ENCODE measurements at regions not wholly inside any gene's neighbourhood (a gene's known extent, or its start where the extent isn't known, plus 50 kb on each side); places are given as distances from the start of the nearest gene placed in this dataset.

DNA sequence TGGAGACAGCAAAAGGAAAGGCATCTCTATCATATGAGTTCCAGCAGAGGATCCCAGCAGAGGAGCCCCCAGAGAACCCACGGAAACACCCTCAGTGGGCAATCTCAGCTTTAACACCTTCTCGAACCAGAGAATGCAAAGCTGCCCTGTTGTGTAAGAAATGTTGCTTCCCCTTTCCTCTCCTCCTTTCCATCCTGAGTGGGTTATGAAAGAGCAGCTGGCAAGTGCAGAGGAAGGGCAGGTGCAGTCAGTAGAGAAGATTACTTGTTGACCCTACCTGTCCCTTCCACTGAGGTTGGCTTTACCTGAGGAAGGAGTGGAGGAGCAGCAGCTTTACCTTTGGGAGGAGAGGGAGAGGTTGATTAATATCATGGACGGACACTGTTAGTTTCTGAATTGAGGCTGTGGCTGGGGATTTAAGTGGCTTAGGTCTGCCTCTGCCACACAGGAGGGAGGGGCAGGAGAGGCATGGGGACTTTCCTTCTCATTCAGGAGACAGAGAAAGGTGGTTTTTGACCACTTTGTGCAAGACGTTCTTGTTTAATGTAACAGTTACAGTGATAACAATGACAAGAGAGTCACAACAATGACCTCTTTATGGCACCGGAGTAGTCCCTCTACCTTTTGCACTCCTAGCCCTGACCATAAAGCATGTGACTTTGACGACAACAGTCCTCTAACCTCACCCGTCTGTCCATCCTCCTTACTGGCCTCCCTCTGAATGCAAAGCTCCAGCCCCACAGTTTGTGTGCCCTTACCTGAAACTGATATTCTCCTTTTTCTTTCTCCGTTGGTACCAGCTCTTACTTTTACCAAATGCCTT is 254.8 kb downstream of the NSG2 start:
- H3K4me3 ChIP-seq (ENCODE audit: low read depth, low read length) = no peak overlapping the region
- TF ChIP-seq MYC (IDR thresholded peaks at IDR 0.05; ENCODE audit: low read depth, low read length) = no peak
- TF ChIP-seq, protein P1, sequence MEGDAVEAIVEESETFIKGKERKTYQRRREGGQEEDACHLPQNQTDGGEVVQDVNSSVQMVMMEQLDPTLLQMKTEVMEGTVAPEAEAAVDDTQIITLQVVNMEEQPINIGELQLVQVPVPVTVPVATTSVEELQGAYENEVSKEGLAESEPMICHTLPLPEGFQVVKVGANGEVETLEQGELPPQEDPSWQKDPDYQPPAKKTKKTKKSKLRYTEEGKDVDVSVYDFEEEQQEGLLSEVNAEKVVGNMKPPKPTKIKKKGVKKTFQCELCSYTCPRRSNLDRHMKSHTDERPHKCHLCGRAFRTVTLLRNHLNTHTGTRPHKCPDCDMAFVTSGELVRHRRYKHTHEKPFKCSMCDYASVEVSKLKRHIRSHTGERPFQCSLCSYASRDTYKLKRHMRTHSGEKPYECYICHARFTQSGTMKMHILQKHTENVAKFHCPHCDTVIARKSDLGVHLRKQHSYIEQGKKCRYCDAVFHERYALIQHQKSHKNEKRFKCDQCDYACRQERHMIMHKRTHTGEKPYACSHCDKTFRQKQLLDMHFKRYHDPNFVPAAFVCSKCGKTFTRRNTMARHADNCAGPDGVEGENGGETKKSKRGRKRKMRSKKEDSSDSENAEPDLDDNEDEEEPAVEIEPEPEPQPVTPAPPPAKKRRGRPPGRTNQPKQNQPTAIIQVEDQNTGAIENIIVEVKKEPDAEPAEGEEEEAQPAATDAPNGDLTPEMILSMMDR (IDR thresholded peaks at IDR 0.05; ENCODE audit: low read depth, low read length) = no peak
- TF ChIP-seq, protein P2, sequence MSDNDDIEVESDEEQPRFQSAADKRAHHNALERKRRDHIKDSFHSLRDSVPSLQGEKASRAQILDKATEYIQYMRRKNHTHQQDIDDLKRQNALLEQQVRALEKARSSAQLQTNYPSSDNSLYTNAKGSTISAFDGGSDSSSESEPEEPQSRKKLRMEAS (IDR thresholded peaks at IDR 0.05; ENCODE audit: low read depth, low read length) = no peak
- TF ChIP-seq POLR2A (IDR thresholded peaks at IDR 0.05; ENCODE audit: extremely low read depth, insufficient read length) = no peak
- no peak for DNase-seq (ENCODE audit: low read depth)

DNA sequence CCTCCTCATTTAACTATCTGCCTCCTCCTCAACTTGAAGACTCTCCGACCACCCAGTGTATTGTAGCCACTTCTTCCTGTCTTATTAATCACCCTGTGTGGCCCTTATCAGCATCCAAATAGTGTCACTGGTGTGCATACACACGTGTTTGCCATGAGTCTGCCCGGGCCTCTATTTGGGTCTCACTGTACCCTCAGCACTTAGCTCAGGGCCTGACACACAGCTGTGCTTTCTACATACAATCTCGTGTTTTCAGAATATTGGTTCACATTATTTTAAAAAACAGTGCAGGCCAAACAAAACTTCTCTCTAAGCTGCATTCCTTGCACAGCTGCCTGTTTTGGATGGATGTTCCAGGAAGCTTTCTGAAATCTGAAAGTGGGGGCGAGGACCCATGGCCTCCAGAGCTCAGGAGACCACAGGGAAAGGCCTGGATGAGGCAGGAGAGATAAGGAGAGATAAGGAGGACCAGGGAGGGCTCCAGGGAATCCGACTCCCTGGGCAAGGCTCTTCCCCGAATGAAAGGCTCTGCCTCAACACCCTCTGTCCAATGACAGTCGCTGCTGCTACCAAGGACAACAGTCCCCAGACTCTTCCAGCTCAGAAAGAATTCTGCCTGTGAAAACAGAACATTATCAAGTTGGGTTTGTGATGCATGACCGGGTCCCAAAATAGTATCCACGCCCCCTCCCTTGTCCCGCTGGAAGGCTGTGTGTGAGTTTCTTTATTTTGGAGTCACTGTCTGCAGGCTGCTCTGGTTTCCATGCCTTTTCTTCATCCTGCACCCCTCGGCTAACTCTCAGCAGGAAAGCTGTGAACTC is 255.6 kb downstream of the NSG2 start:
- no peak overlapping the region for H3K4me3 ChIP-seq (ENCODE audit: low read depth, low read length)
- no peak for DNase-seq (ENCODE audit: low read depth)
- TF ChIP-seq, protein P2 (IDR thresholded peaks at IDR 0.05; ENCODE audit: low read depth, low read length) = no peak
- no peak for TF ChIP-seq MYC (IDR thresholded peaks at IDR 0.05; ENCODE audit: low read depth, low read length)
- TF ChIP-seq, protein P1 (IDR thresholded peaks at IDR 0.05; ENCODE audit: low read depth, low read length) = no peak
- TF ChIP-seq POLR2A (IDR thresholded peaks at IDR 0.05; ENCODE audit: extremely low read depth, insufficient read length) = no peak

DNA sequence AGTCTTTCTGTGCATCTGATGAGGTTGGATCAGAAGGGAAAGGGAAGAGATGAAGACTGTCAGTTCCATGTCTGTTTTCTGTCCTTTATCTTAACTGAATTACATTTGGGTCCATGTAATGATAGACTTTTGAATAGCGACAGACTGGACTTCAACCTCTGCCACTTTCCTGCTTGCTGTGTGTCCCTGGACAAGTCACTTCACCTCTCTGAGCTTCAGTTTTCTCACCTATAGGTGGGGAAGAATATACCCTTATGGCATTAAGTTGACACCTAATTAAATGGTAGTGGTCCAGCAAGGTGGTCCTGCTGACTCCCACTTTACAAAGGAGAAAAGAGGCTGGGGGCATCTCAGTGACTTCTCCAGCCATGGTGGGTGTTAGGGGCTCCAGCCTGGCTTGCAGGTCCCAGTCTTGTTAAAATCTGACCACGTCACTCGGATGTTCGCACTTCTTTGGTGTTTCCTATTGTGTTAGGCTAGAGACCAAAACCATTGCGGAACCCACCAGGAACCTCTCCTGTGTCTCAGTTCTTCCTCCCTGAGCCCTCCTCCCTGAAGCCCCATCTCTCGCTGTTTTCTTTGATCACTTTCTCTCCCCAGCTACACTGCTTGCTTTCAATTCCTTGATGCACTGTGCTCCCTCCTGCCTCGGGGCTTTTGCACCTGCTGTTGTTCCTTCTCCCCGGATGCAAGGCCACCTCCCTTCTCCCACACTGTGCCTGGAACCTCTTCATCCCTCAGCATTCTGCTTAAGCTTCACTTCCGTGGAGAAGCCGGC is 256.5 kb downstream of the NSG2 start:
- no peak for DNase-seq (ENCODE audit: low read depth)
- TF ChIP-seq POLR2A (IDR thresholded peaks at IDR 0.05; ENCODE audit: extremely low read depth, insufficient read length) (no peak), MYC (IDR thresholded peaks at IDR 0.05; ENCODE audit: low read depth, low read length) (no peak)
- TF ChIP-seq, protein P1 (IDR thresholded peaks at IDR 0.05; ENCODE audit: low read depth, low read length) = no peak
- TF ChIP-seq, protein P2 (IDR thresholded peaks at IDR 0.05; ENCODE audit: low read depth, low read length) = no peak
- H3K4me3 ChIP-seq (ENCODE audit: low read depth, low read length) = no peak overlapping the region

DNA sequence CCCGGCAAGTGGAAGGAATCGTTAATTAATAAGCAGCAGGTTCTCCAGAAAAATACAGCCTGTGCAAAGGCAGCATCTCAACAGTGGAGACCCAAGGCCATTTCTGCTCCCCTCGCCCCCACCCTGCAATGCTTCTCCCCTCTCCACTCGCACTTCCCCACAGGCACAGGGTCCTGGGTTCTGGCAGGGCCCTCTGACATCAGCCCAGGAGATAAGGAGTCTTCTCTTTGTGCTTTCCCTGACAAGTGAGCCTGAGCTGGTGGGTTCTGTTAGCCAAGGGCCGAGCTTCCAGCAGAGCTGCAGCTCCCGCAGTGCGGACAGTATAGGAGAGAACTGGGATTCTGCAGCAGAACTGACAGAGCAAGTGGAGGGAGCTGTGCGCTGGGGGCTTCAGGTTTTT is 257.5 kb downstream of the NSG2 start:
- no peak for DNase-seq (ENCODE audit: low read depth)
- H3K4me3 ChIP-seq (ENCODE audit: low read depth, low read length) = no peak overlapping the region
- TF ChIP-seq POLR2A (IDR thresholded peaks at IDR 0.05; ENCODE audit: extremely low read depth, insufficient read length) (no peak), MYC (IDR thresholded peaks at IDR 0.05; ENCODE audit: low read depth, low read length) (no peak)
- TF ChIP-seq, protein P1 (IDR thresholded peaks at IDR 0.05; ENCODE audit: low read depth, low read length) = no peak
- TF ChIP-seq, protein P2 (IDR thresholded peaks at IDR 0.05; ENCODE audit: low read depth, low read length) = no peak

DNA sequence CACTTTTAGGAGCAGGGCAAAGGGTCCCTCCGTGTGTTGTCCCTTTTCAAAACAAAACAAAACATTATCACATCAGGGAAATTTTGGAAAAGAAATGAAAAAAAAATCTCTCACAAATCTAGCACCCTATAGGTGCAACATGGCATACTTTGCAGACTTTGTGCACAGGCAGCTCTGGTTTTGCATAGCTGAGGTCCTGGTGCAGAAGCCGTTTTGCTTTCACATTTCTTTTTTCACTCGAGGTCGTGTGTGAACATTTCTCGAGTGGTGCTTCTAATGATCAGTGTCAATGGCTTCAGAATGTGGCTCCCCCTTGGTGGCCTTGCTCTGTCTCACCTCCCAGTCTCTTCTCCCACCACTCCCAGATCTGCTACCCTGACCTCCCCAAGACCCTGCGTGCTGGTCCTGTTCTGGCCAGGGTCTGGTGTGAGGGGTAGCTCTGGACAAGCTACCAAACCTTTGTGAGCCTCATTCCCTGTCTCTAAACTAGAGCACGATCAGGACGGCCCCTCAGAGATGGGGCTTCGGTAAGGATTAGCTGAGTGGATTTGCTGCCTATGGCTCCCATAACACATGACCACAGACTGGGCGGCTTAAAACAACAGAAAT is 258.0 kb downstream of the NSG2 start:
- no peak overlapping the region for H3K4me3 ChIP-seq (ENCODE audit: low read depth, low read length)
- no peak for DNase-seq (ENCODE audit: low read depth)
- TF ChIP-seq MYC (IDR thresholded peaks at IDR 0.05; ENCODE audit: low read depth, low read length) (no peak), POLR2A (IDR thresholded peaks at IDR 0.05; ENCODE audit: extremely low read depth, insufficient read length) (no peak)
- TF ChIP-seq, protein P1 (IDR thresholded peaks at IDR 0.05; ENCODE audit: low read depth, low read length) = no peak
- TF ChIP-seq, protein P2 (IDR thresholded peaks at IDR 0.05; ENCODE audit: low read depth, low read length) = no peak
